ENCODE measurements at regions not wholly inside any gene's neighbourhood (a gene's known extent, or its start where the extent isn't known, plus 50 kb on each side); places are given as distances from the start of the nearest gene placed in this dataset.

- H3K27ac Mint-ChIP-seq = no peak overlapping the region
- H3K4me1 ChIP-seq (ENCODE audit: insufficient read depth, low read length) = no peaks in the 10 kb centered on the region
- H3K4me3 ChIP-seq (ENCODE audit: low read length in 2 of 2) = no peak overlapping the region
- no peak overlapping the region for H3K4me3 Mint-ChIP-seq
- intact Hi-C loops (cut with micrococcal nuclease) = no loop called here
- no peaks in the 10 kb centered on the region for H3K4me1 Mint-ChIP-seq
- DNase-seq = no peak
- ChIA-PET CTCF (ENCODE audit: partially characterized antibody) (no interaction called here), POLR2A (ENCODE audit: partially characterized antibody) (no interaction called here)
- H3K36me3 ChIP-seq (ENCODE audit: insufficient read depth, low read length) = no peaks in the 10 kb centered on the region
- H3K9me3 Mint-ChIP-seq = peaks cover 0 to 17% (median 8%) of the 10 kb centered on the region in 8 donors
- H3K27ac ChIP-seq (ENCODE audit: low read depth, low read length) = no peak overlapping the region
- no peaks in the 10 kb centered on the region for H3K36me3 Mint-ChIP-seq
- H3K27me3 ChIP-seq (ENCODE audit: insufficient read depth, low read length) = no peaks in the 10 kb centered on the region
- H3K9me3 ChIP-seq (ENCODE audit: control insufficient read depth in 1 of 2, low read length in 2 of 2) = no peaks in the 10 kb centered on the region
- no peaks in the 10 kb centered on the region for H3K27me3 Mint-ChIP-seq
Measured at GRCh38 chr18:40738321-40738880, 1216.6 kb upstream of the PIK3C3 start.

- Mint-ChIP-seq H3K27ac (no peak overlapping the region), H3K4me3 (no peak overlapping the region), H3K4me1 (no peaks in the 10 kb centered on the region), H3K27me3 (no peaks in the 10 kb centered on the region), H3K9me3 (peaks cover 3 to 30% (median 8%) of the 10 kb centered on the region in 8 donors), H3K36me3 (no peaks in the 10 kb centered on the region)
- intact Hi-C loops (cut with micrococcal nuclease) = no loop called here
- Histone ChIP-seq H3K9me3 (ENCODE audit: control insufficient read depth in 1 of 2, low read length in 2 of 2) (peaks cover 0 to 4% of the 10 kb centered on the region in 2 donors), H3K36me3 (ENCODE audit: insufficient read depth, low read length) (no peaks in the 10 kb centered on the region), H3K27me3 (ENCODE audit: insufficient read depth, low read length) (no peaks in the 10 kb centered on the region), H3K27ac (ENCODE audit: low read depth, low read length) (no peak overlapping the region), H3K4me3 (ENCODE audit: low read length in 2 of 2) (no peak overlapping the region), H3K4me1 (ENCODE audit: insufficient read depth, low read length) (no peaks in the 10 kb centered on the region)
- POLR2A ChIA-PET (ENCODE audit: partially characterized antibody) = no interaction called here
- DNase-seq = no peak
- CTCF ChIA-PET (ENCODE audit: partially characterized antibody) = no interaction called here
Measured at GRCh38 chr18:40708726-40709125, 1246.3 kb upstream of the PIK3C3 start.

GRCh38 chr18:40707797-40708196 is 1247.2 kb upstream of the PIK3C3 start:
- no peak overlapping the region for H3K27ac Mint-ChIP-seq
- H3K9me3 ChIP-seq (ENCODE audit: control insufficient read depth in 1 of 2, low read length in 2 of 2) = peaks cover 0 to 4% of the 10 kb centered on the region in 2 donors
- POLR2A ChIA-PET (ENCODE audit: partially characterized antibody) = no interaction called here
- no peaks in the 10 kb centered on the region for H3K36me3 ChIP-seq (ENCODE audit: insufficient read depth, low read length)
- CTCF ChIA-PET (ENCODE audit: partially characterized antibody) = no interaction called here
- H3K27me3 ChIP-seq (ENCODE audit: insufficient read depth, low read length) = no peaks in the 10 kb centered on the region
- no peaks in the 10 kb centered on the region for H3K36me3 Mint-ChIP-seq
- no peak for DNase-seq
- H3K27ac ChIP-seq (ENCODE audit: low read depth, low read length) = no peak overlapping the region
- intact Hi-C loops (cut with micrococcal nuclease) = no loop called here
- H3K9me3 Mint-ChIP-seq = peaks cover 4 to 28% (median 8%) of the 10 kb centered on the region in 8 donors
- no peak overlapping the region for H3K4me3 ChIP-seq (ENCODE audit: low read length in 2 of 2)
- no peaks in the 10 kb centered on the region for H3K4me1 Mint-ChIP-seq
- H3K4me1 ChIP-seq (ENCODE audit: insufficient read depth, low read length) = no peaks in the 10 kb centered on the region
- no peak overlapping the region for H3K4me3 Mint-ChIP-seq
- no peaks in the 10 kb centered on the region for H3K27me3 Mint-ChIP-seq

GRCh38 chr18:40698129-40698528 is 1256.9 kb upstream of the PIK3C3 start:
- DNase-seq = no peak
- no peaks in the 10 kb centered on the region for H3K4me1 Mint-ChIP-seq
- ChIA-PET POLR2A (ENCODE audit: partially characterized antibody) (no interaction called here), CTCF (ENCODE audit: partially characterized antibody) (no interaction called here)
- no peaks in the 10 kb centered on the region for H3K36me3 Mint-ChIP-seq
- H3K27ac Mint-ChIP-seq = no peak overlapping the region
- Histone ChIP-seq H3K27me3 (ENCODE audit: insufficient read depth, low read length) (no peaks in the 10 kb centered on the region), H3K27ac (ENCODE audit: low read depth, low read length) (no peak overlapping the region), H3K36me3 (ENCODE audit: insufficient read depth, low read length) (no peaks in the 10 kb centered on the region), H3K4me3 (ENCODE audit: low read length in 2 of 2) (no peak overlapping the region), H3K9me3 (ENCODE audit: control insufficient read depth in 1 of 2, low read length in 2 of 2) (peaks cover 0 to 5% of the 10 kb centered on the region in 2 donors), H3K4me1 (ENCODE audit: insufficient read depth, low read length) (no peaks in the 10 kb centered on the region)
- no peak overlapping the region for H3K4me3 Mint-ChIP-seq
- H3K9me3 Mint-ChIP-seq = peaks cover 7 to 38% (median 15%) of the 10 kb centered on the region in 8 donors
- intact Hi-C loops (cut with micrococcal nuclease) = no loop called here
- H3K27me3 Mint-ChIP-seq = no peaks in the 10 kb centered on the region

GRCh38 chr18:40695526-40695925 is 1259.5 kb upstream of the PIK3C3 start:
- H3K27ac Mint-ChIP-seq = no peak overlapping the region
- Histone ChIP-seq H3K36me3 (ENCODE audit: insufficient read depth, low read length) (no peaks in the 10 kb centered on the region), H3K9me3 (ENCODE audit: control insufficient read depth in 1 of 2, low read length in 2 of 2) (peaks cover 0 to 1% of the 10 kb centered on the region in 2 donors), H3K27me3 (ENCODE audit: insufficient read depth, low read length) (no peaks in the 10 kb centered on the region), H3K4me3 (ENCODE audit: low read length in 2 of 2) (no peak overlapping the region), H3K27ac (ENCODE audit: low read depth, low read length) (no peak overlapping the region), H3K4me1 (ENCODE audit: insufficient read depth, low read length) (no peaks in the 10 kb centered on the region)
- no peak overlapping the region for H3K4me3 Mint-ChIP-seq
- peaks cover 3 to 34% (median 14%) of the 10 kb centered on the region in 8 donors for H3K9me3 Mint-ChIP-seq
- ChIA-PET POLR2A (ENCODE audit: partially characterized antibody) (no interaction called here), CTCF (ENCODE audit: partially characterized antibody) (no interaction called here)
- H3K27me3 Mint-ChIP-seq = no peaks in the 10 kb centered on the region
- H3K4me1 Mint-ChIP-seq = no peaks in the 10 kb centered on the region
- no peak for DNase-seq
- intact Hi-C loops (cut with micrococcal nuclease) = no loop called here
- no peaks in the 10 kb centered on the region for H3K36me3 Mint-ChIP-seq

GRCh38 chr18:40692871-40693270 is 1262.2 kb upstream of the PIK3C3 start:
- Mint-ChIP-seq H3K4me1 (no peaks in the 10 kb centered on the region), H3K27ac (no peak overlapping the region), H3K9me3 (peaks cover 0 to 33% (median 10%) of the 10 kb centered on the region in 8 donors), H3K27me3 (no peaks in the 10 kb centered on the region), H3K36me3 (no peaks in the 10 kb centered on the region), H3K4me3 (no peak overlapping the region)
- Histone ChIP-seq H3K9me3 (ENCODE audit: control insufficient read depth in 1 of 2, low read length in 2 of 2) (no peaks in the 10 kb centered on the region), H3K36me3 (ENCODE audit: insufficient read depth, low read length) (no peaks in the 10 kb centered on the region), H3K27ac (ENCODE audit: low read depth, low read length) (no peak overlapping the region), H3K4me1 (ENCODE audit: insufficient read depth, low read length) (no peaks in the 10 kb centered on the region), H3K27me3 (ENCODE audit: insufficient read depth, low read length) (no peaks in the 10 kb centered on the region), H3K4me3 (ENCODE audit: low read length in 2 of 2) (no peak overlapping the region)
- CTCF ChIA-PET (ENCODE audit: partially characterized antibody) = no interaction called here
- POLR2A ChIA-PET (ENCODE audit: partially characterized antibody) = no interaction called here
- DNase-seq = no peak
- intact Hi-C loops (cut with micrococcal nuclease) = no loop called here

GRCh38 chr18:40690062-40690461 is 1265.0 kb upstream of the PIK3C3 start:
- no peak overlapping the region for H3K4me3 Mint-ChIP-seq
- POLR2A ChIA-PET (ENCODE audit: partially characterized antibody) = no interaction called here
- CTCF ChIA-PET (ENCODE audit: partially characterized antibody) = no interaction called here

GRCh38 chr18:40687399-40687798 is 1267.6 kb upstream of the PIK3C3 start:
- DNase-seq = no peak
- POLR2A ChIA-PET (ENCODE audit: partially characterized antibody) = no interaction called here
- H3K9me3 Mint-ChIP-seq = peaks cover 0 to 22% (median 4%) of the 10 kb centered on the region in 8 donors
- Histone ChIP-seq H3K4me1 (ENCODE audit: insufficient read depth, low read length) (no peaks in the 10 kb centered on the region), H3K9me3 (ENCODE audit: control insufficient read depth in 1 of 2, low read length in 2 of 2) (no peaks in the 10 kb centered on the region), H3K27ac (ENCODE audit: low read depth, low read length) (no peak overlapping the region), H3K36me3 (ENCODE audit: insufficient read depth, low read length) (no peaks in the 10 kb centered on the region), H3K4me3 (ENCODE audit: low read length in 2 of 2) (no peak overlapping the region), H3K27me3 (ENCODE audit: insufficient read depth, low read length) (no peaks in the 10 kb centered on the region)
- intact Hi-C loops (cut with micrococcal nuclease) = loop anchor here (1.0 kb wide), 1 partner anchor 8 kb away; no protein-coding TSS in a partner anchor
- H3K36me3 Mint-ChIP-seq = no peaks in the 10 kb centered on the region
- no peaks in the 10 kb centered on the region for H3K27me3 Mint-ChIP-seq
- H3K4me1 Mint-ChIP-seq = no peaks in the 10 kb centered on the region
- H3K27ac Mint-ChIP-seq = no peak overlapping the region
- H3K4me3 Mint-ChIP-seq = no peak overlapping the region
- CTCF ChIA-PET (ENCODE audit: partially characterized antibody) = no interaction called here

More at GRCh38 chr18:40690062-40690461, 1265.0 kb upstream of the PIK3C3 start:
- Histone ChIP-seq H3K9me3 (ENCODE audit: control insufficient read depth in 1 of 2, low read length in 2 of 2) (no peaks in the 10 kb centered on the region), H3K27me3 (ENCODE audit: insufficient read depth, low read length) (no peaks in the 10 kb centered on the region), H3K27ac (ENCODE audit: low read depth, low read length) (no peak overlapping the region), H3K4me3 (ENCODE audit: low read length in 2 of 2) (no peak overlapping the region), H3K36me3 (ENCODE audit: insufficient read depth, low read length) (no peaks in the 10 kb centered on the region), H3K4me1 (ENCODE audit: insufficient read depth, low read length) (no peaks in the 10 kb centered on the region)
- H3K9me3 Mint-ChIP-seq = peaks cover 0 to 22% (median 5%) of the 10 kb centered on the region in 8 donors
- no peaks in the 10 kb centered on the region for H3K27me3 Mint-ChIP-seq
- H3K4me1 Mint-ChIP-seq = no peaks in the 10 kb centered on the region
- intact Hi-C loops (cut with micrococcal nuclease) = no loop called here
- H3K36me3 Mint-ChIP-seq = no peaks in the 10 kb centered on the region
- DNase-seq = no peak
- no peak overlapping the region for H3K27ac Mint-ChIP-seq

Measured in CD4-positive, alpha-beta memory T cell (primary cell).